DMS53 treated with DMSO at 0.1 percent for 48 hours (cell line): ENCODE measurements at regions not wholly inside any gene's neighbourhood (a gene's known extent, or its start where the extent isn't known, plus 50 kb on each side); places are given as distances from the start of the nearest gene placed in this dataset.

Source experiments
- DNase-seq: peaks from one replicate; lab custom pipeline; 2025; ENCODE audit not compliant: unreplicated experiment; lab: John Stamatoyannopoulos, UW

DNA sequence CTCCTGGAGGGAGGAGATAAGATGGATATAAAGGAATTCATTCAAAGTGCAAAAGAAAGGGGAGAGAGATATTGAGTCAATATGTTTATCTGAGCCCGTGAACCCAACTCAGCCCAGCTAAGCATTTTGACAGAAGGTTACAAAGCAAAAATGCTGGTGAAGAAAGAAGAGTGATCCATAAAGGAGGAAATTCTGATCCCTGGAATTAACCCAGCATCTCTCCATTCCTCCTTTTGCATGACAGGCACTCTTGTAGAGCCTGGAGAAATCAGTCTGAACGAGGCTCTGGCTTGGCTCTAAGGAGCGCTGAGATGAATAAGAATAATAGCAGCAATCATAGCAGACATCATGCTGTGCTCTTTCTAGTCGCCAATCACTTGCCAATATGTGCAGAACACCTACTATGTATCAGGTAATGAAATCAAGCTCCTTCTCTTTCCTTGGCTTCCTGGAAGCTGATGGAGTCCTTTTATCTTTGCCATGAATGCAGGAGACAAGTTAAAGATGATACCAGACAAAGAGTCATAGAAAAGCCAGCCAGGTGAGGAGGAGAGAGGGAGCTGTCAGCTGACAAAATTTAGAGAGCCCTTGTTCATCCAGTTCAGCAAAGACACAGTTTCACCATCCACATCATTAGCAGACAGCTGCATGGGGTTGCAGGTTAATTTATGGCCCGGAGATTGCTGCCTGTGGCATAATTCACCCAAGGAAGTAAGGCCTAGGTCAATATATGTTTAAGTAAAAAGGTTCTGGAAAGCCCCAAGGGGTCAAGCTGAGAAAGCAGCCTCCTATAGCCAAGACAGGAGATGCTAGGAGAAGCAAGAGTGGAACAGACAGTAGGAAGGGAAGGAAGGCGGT lies 476.5 kb upstream of the TBX3 start:
- no peak for DNase-seq

DNA sequence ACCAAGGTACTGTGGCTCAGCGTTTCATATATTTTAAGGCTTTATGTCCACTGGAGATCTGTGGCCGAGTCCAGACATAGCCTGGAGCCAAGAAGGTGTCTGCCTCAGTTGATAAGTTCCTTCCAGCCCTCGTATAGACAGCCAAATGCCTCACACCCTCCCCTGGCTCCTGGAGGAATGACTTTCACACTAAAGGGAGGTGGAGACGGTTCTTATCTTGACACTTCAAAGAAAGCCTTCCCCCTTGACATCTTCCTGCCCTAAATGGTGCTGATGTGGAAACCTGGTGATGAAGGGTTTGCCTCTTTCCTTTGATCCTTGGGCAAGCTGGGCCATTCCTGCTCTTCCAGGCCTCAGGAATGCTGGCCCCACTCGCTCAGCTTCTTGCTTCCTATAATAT lies 474.8 kb upstream of the TBX3 start:
- DNase-seq: no peak

- no peak for DNase-seq
These were observed 472.0 kb upstream of the TBX3 start for GRCh38 chr12:115155665-115156645.

GRCh38 chr12:115149685-115150378 lies 465.9 kb upstream of the TBX3 start:
- DNase-seq: no peak

GRCh38 chr12:115149279-115149678 lies 465.3 kb upstream of the TBX3 start:
- DNase-seq: no peak

GRCh38 chr12:115147916-115148315 lies 463.9 kb upstream of the TBX3 start:
- DNase-seq: no peak

GRCh38 chr12:115146453-115146852 lies 462.5 kb upstream of the TBX3 start:
- no peak for DNase-seq

DNA sequence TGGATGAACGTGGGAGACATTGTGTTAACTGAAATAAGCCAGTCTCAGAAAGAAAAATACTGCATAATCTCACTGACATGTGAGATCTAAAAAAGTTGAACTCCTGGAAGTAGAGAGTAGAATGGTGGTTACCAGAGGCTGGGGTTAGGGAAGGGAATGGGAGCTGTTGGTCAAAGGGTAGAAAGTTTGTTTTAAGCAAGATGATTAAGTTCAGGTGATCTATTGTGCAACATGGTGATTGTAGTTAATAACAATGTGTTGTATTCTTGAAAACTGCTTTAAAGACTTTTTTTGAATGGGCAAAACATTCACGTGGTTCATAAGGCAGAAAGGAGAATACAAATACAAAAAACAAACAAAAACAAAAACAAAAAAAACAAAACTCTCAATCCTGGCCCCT lies 460.4 kb upstream of the TBX3 start:
- DNase-seq: no peak

DNA sequence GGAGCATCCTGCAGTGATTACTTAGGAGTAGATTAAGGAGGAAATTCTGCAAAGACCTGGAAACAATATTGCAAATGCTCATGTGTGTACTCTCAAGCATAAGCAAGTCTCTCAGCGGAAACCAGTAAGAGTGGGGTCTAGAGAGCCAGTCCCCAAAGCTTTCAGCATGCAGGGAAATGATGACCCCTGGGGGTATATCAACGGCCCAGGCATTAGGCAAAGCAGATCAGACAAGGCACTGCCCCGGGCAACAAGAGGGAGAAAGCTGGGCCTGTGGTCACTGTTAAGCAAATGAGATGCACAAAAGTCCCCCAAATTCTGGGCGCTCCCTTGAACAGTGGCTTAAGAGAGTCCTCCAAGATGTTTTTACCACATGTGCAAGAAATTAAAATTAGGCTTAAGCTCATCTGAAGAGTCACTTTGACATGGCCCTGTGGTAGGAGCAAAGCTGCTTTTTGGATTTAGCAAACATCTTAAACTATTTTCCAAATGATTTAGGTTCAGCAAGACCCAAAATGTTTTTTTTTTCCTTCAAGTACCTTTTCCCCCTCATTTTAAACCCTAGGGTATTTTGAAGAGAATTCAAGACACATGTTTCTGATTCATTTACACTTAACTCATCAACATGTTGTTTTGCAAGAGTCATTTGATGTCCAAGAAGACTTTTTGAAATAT lies 457.1 kb upstream of the TBX3 start:
- DNase-seq: no peak

DNA sequence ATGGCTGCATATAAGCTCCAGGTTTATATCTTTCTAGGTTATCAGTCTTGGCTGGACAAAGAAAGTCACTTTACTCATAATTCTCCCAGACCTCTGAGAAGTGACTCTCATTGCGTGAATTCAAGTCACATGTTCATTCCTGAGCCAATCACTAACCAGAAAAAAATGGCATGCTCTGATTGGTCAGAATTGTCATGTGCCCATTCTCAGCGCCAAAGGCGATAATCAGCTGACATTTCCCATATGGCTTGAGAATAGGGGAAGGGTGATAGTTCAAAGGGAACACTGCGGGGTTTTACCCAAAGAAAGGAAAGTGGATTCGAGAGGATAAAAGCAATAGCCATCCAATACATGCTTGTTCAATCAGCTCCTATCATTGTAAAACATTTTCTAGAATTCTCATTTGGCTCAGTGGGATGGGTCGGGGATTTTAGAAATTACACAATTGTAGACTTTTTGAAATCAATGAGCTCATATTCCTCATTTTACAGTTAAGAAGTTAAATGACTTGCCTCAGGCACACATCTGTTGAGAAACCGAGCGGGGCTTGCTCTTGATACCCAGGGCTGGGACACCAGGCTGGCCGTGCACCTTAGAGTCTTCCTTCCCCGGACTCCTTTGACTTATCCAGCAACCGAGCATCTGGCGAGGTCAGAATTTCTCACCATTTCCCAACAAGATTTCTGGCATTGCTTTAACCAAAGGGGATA lies 454.0 kb upstream of the TBX3 start:
- no peak for DNase-seq

GRCh38 chr12:115135800-115136211 lies 451.8 kb upstream of the TBX3 start:
- no peak for DNase-seq

DNA sequence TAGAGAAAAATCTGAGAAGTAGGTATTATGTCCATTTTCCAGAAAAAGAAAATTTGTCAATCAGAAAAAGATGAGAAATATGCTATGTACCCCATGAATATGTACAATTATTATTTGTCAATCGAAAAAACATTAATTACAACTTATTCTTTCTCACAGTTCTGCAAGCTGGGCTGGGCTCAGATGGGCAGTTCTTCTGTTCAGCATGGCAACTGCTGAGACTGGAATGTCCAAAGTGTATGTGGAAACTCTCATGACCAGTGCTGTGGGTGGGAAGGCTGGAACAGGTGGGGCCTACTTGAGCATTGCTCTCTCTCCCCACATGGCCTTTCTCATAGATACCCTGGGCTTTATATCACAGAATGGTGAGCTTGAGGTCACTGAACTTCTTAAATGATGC lies 450.3 kb upstream of the TBX3 start:
- no peak for DNase-seq

- no peak for DNase-seq
These were observed 448.9 kb upstream of the TBX3 start for GRCh38 chr12:115132905-115133304.

- DNase-seq: no peak
These were observed 448.2 kb upstream of the TBX3 start for GRCh38 chr12:115132145-115132544.

- no peak for DNase-seq
These were observed 445.8 kb upstream of the TBX3 start for GRCh38 chr12:115129727-115130126.

GRCh38 chr12:115121053-115121452 lies 437.1 kb upstream of the TBX3 start:
- no peak for DNase-seq

- DNase-seq: no peak
These were observed 434.3 kb upstream of the TBX3 start for GRCh38 chr12:115118177-115118724.

DNA sequence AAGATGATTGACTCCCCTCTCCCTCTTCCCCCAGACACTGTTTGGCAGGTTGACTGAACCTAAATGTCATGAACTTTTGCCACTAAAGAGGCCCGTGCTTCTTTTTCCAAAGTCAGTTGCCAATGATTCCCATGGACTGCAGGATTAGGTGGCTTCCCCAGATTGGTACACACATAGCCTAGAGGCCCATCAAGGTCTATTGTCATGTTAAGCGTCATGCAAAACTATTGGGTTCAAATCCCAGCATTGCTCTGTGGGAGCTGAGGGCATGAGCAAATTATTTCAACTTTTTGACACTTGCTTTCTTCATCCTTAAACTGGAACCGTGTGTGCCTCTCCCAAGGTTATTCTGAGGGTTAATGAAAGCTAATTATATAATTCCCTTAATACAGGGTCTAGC lies 430.2 kb upstream of the TBX3 start:
- no peak for DNase-seq

DNA sequence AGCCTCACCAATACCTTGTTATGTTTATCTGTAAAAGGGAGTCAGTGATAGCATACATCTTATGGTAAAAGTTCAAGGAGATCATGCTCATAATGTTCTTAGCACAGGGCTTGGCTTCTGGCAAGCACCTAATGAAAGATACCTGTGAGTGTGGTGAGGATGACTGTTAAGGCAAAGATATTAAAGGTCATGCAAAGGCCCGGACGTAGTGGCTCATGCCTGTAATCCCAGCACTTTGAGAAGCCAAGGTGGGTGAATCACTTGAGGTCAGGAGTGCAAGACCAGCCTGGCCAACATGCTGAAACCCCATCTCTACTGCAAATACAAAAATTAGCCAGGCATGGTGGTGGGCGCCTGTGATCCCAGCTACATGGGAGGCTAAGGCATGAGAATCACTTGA lies 425.9 kb upstream of the TBX3 start:
- DNase-seq: no peak
